Mucosa of descending colon (tissue), 3 donors: ENCODE measurements at regions not wholly inside any gene's neighbourhood (a gene's known extent, or its start where the extent isn't known, plus 50 kb on each side); places are given as distances from the start of the nearest gene placed in this dataset.

Source experiments
- ATAC-seq: fragments of 200-7000 bp; cut with Tn5 transposase; one replicate; pipeline ENCODE4 v1.9.1; 2020; ENCODE audit warnings: mild to moderate bottlenecking, moderate library complexity
- DNase-seq, 3 donors: peaks; one replicate each; pipeline ENCODE4 v3.0.0-alpha.2; 2020
- H3K36me3 ChIP-seq: fragments of 200-600 bp; one replicate; pipeline ENCODE4 v1.8.0; 2021; ENCODE audit warnings: low read depth, mild to moderate bottlenecking
- H3K4me1 ChIP-seq: fragments of 200-600 bp; one replicate; pipeline ENCODE4 v1.8.0; 2021; ENCODE audit warnings: low read depth, mild to moderate bottlenecking
- H3K4me3 ChIP-seq: fragments of 200-600 bp; one replicate; pipeline ENCODE4 v1.8.0; 2021; ENCODE audit warnings: mild to moderate bottlenecking
- H3K9me3 ChIP-seq: fragments of 200-600 bp; one replicate; pipeline ENCODE4 v1.8.0; 2021; ENCODE audit warnings: mild to moderate bottlenecking
- intact Hi-C, 2 donors: fragments of 100-400 bp; cut with DNase I in 1 of 2; cut with micrococcal nuclease in 1 of 2; formaldehyde crosslinking; loops; one replicate each; pipeline versions ENCODE4 v1.11.0 to v1.11.1; 2022; cut with DNase I, micrococcal nuclease
- TF ChIP-seq, protein P1 (sequence below): fragments of 200-600 bp; IDR thresholded peaks from one replicate; pipeline ENCODE4 v1.8.0; 2022; ENCODE audit warnings: antibody characterized with exemption, mild to moderate bottlenecking
- donor health status: DM: no; HTN: no; CAD: no; lungs with moderate emphysema.
- donor health status: DM: no; HTN: no; CAD: no.
- donor health status: DM: no; HTN: yes; CAD: no.

DNA sequence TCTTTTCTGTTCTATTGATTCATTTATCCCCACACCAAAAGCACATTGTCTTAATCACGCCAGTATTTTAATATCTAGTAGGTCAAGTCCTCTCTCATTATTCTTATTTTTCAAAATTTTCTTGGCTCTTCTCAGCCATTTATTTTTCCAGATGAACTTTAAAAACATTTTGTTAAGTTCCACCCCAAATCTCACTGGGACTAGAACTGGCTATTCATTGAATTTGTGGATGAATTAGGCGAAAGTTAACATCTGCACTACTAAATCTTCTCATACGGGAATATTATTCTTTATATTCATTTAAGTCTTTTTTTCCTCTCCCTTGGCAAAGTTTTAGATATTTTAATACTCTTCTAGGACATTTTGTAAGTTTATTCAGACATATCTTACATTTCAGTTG, 295.2 kb upstream of the MGMT start:
- no peaks in the 10 kb centered on the region for H3K36me3 ChIP-seq
- DNase-seq: no peak
- intact Hi-C loops: no loop called here
- TF ChIP-seq, protein P1, sequence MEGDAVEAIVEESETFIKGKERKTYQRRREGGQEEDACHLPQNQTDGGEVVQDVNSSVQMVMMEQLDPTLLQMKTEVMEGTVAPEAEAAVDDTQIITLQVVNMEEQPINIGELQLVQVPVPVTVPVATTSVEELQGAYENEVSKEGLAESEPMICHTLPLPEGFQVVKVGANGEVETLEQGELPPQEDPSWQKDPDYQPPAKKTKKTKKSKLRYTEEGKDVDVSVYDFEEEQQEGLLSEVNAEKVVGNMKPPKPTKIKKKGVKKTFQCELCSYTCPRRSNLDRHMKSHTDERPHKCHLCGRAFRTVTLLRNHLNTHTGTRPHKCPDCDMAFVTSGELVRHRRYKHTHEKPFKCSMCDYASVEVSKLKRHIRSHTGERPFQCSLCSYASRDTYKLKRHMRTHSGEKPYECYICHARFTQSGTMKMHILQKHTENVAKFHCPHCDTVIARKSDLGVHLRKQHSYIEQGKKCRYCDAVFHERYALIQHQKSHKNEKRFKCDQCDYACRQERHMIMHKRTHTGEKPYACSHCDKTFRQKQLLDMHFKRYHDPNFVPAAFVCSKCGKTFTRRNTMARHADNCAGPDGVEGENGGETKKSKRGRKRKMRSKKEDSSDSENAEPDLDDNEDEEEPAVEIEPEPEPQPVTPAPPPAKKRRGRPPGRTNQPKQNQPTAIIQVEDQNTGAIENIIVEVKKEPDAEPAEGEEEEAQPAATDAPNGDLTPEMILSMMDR: no peak
- H3K9me3 ChIP-seq: no peaks in the 10 kb centered on the region
- H3K4me3 ChIP-seq: no peak overlapping the region
- no peaks in the 10 kb centered on the region for H3K4me1 ChIP-seq
- no peak for ATAC-seq

DNA sequence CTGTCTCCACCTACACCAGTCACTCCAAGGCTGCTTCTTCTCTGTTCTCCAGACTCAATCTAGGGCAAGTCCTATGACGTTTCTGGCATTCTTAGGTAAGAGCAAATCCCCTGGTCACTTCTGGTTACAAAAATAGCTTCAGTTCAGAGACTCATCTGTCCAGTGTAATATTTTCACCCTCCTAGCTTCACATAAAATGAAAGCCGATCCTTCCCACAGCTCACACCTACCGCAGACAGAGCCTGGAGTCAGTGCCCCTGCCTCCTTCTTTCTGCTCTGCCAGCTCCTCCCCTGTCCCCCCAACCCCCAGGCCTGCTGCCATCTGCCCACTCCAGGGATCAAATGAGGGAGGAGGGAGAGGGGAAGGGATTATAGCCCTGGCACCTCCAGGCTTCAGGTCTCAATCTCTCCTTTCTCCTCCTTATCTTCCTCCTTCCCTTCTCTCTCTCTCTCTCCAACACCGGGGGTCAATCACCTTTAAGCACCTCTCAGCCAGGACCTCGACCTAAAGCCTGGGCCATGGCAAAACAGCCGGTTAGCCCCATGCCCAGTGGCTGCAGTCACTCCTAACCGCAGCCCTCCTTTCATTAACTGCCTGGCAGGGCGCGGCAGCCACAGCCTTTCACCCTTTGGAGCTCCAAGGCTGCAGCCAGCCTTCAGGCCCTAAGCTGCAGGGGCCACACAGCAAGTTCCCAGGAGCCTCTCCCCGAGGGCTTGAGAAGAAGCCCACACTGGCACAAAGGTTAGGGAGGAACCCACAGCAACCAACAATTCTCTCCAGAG, 292.6 kb upstream of the MGMT start:
- TF ChIP-seq, protein P1: no peak
- intact Hi-C loops: no loop called here
- no peaks in the 10 kb centered on the region for H3K9me3 ChIP-seq

DNA sequence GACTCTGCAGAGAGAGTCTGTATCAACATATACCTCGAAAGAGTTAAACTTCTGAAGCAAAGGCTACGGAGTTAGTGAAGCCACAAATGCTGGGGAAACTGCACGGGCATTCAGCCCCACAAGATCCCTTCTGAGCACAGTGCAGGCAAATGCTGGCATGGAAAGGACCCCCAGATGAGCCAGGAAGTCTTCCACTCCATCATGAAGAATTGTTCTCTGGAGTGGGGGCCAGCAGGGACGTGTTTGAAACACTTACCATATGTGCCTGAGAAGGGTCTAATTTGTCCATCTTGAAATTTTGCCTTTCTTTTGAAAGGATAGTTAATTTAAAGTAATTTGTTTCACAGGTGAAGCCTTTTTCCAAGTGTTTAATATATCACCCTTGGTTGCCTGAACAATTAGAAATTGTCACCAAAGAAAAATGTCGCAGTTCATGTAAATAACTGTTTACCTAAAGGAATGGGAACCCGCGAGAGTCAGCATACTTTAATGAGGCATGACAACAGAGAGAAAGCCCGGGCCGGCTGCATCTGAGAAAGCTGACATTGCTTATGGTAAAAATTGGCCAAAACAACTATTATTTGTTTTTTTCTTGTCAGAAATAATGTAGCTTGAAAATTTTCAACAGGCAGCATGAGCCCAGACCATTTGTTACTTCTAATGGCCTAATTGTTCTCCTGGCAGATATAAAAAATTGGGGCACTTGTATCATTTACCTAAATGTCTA, 287.6 kb upstream of the MGMT start:
- Histone ChIP-seq H3K4me3 (no peak overlapping the region), H3K4me1 (no peaks in the 10 kb centered on the region), H3K9me3 (no peaks in the 10 kb centered on the region), H3K36me3 (no peaks in the 10 kb centered on the region)
- DNase-seq (no peak), ATAC-seq (no peak)
- TF ChIP-seq, protein P1: no peak
- intact Hi-C loops: no loop called here

More for the DNA sequence above, 292.6 kb upstream of the MGMT start:
- no peak overlapping the region for H3K4me3 ChIP-seq
- H3K36me3 ChIP-seq: no peaks in the 10 kb centered on the region
- ATAC-seq: no peak
- no peaks in the 10 kb centered on the region for H3K4me1 ChIP-seq
- no peak for DNase-seq

DNA sequence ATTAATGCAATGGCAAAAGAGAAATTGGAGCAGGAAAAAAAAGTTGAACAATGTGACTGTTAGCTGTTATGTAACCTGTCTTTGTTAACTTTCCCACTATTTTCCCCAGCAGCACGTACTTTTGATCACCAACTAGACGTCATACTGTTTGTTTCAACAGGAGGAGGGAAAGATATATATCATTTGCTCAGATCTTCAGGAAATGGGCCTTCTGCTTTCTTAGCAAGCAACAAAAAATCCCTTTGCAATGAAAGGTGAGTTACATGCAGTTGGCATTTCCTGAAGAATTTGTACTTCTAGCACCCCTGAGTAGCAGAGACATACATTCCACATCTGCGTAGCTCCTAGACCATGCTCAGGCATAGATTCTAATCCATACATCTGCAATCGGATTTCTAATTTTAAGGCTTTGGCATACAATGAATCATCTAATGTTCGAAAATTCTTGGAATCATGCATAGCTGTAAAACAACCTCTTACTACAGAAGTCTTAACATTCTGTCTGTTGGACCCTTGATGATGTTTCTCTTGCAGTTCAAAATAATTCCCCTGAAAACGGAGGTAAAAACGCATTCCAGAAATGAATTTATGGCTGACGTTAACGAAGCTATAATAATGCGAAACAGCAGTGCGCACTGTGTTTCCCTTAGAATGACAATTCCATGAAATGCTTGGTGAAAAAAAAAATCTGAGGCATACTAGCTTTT, 286.9 kb upstream of the MGMT start:
- intact Hi-C loops: no loop called here
- TF ChIP-seq, protein P1: no peak
- no peak for ATAC-seq
- Histone ChIP-seq H3K36me3 (no peaks in the 10 kb centered on the region), H3K9me3 (no peaks in the 10 kb centered on the region), H3K4me1 (no peaks in the 10 kb centered on the region), H3K4me3 (no peak overlapping the region)
- no peak for DNase-seq

DNA sequence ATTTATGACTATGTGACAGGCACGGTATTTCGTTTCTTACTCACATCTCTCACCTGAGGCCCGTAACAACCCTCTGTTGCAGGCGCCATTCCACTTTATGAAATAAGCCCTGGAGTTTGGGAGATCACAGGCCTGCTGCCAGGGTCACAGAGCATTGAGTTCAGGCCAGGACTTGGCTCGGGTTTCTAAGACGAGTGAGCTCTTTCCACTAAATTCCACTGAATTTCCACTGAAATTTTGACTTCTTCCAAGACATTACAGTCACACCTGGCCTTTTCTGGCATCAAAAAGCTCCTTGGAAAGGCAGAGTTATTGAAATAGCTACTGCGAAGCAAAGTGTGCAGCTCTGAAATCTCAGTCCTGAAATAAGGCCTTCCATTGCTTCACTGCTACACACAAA, 282.8 kb upstream of the MGMT start:
- DNase-seq (no peak), ATAC-seq (no peak)
- Histone ChIP-seq H3K36me3 (no peaks in the 10 kb centered on the region), H3K4me1 (no peaks in the 10 kb centered on the region), H3K9me3 (no peaks in the 10 kb centered on the region), H3K4me3 (no peak overlapping the region)
- TF ChIP-seq, protein P1: no peak
- intact Hi-C loops: no loop called here
